Fibroblast of skin of left biceps (primary cell): ENCODE measurements at regions not wholly inside any gene's neighbourhood (a gene's known extent, or its start where the extent isn't known, plus 50 kb on each side); places are given as distances from the start of the nearest gene placed in this dataset.
"Not testable (repeated sequence)": the region's sequence is repeated elsewhere in the genome, so short reads cannot be mapped to it uniquely, and the experiment has no call there.

ENCODE experiments used
- DNase-seq, 2 experiments: peaks; one replicate each; pipeline ENCODE4 v3.0.0-alpha.2; 2013; ENCODE audit warnings: low read depth in 2 of 2

GRCh38 chr5:164966611-164967010 lies 1461.2 kb downstream of the MAT2B start:
- no peak for DNase-seq

- no peak for DNase-seq
Observed at GRCh38 chr5:164967354-164967753, 1461.9 kb downstream of the MAT2B start.

DNA sequence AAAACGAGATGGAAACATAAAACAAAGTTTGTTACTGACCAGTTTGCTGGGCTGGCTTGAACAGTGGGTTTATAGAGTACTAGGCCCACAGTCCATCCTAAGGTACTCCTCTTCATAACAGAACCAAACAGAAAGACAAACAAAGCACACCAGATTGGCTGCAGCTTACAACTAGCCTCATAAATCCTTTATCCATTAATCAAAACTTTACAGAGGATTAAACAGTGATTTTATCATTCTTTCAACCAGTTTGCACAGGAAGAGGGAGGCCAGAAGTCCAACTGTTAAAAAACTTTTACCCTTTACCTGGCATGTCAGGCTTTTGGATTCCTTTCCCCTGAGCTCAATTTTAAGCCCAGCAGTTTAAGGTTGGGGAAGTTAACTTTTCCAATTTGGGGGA lies 1467.6 kb downstream of the MAT2B start:
- DNase-seq: no peak

DNA sequence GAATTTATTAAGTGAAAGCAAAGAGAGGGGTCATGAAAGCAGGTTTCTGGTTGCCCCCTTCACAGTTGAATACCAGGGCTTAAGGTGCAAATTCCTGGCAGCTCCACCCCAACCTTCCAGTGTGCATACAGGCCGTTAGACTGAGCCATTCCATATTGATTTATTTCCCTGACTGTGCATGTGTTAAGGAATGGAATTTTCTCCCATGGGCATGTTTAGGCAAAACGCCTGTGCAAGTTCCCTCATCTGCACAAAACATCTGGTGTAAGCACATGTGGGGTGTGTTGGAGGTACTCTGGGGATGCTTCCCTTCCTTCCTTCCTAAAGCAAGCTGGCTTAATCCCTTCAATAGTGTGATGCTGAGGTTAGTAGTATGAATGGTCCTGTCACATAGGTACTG lies 1470.6 kb downstream of the MAT2B start:
- DNase-seq: no peak

- no peak for DNase-seq
Observed at GRCh38 chr5:164980480-164980879, 1475.1 kb downstream of the MAT2B start.

DNA sequence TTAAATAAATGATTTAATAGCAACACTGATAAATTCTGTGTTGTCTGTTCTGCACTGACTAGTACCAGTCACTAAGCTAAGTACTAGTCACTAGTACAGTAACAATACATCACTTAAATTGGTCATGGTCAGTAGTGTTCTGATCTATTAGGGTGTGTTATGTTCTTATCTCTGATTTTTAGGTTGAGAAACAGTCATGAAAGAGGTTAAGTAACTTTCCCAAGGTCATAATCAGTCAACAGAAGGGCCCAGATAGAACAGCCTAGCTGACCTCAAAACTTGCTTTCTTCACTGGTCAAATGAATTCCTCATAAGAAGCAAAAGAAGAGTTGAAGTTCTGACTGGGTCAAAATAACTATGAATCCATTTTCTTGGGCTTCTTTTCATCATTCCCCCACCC lies 1492.7 kb downstream of the MAT2B start:
- no peak for DNase-seq

DNA sequence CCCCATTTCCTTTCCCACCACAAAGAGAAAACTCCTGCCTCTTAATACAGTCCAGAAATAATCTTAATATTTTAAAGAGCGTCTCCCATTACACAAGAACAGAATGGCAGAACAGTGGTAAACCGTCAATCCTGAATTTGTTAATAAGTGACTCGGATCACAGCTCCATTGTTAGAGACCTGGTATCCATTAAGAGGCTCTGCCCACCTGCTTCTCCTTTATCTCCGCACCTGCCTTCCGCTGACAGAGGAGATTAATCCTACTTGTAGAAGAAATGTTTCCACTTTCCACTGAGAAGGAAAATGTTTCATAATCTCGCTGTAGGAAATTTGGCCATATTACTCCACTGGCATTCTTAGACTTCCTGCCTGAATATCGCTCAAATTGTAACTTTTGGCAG lies 1493.2 kb downstream of the MAT2B start:
- no peak for DNase-seq

DNA sequence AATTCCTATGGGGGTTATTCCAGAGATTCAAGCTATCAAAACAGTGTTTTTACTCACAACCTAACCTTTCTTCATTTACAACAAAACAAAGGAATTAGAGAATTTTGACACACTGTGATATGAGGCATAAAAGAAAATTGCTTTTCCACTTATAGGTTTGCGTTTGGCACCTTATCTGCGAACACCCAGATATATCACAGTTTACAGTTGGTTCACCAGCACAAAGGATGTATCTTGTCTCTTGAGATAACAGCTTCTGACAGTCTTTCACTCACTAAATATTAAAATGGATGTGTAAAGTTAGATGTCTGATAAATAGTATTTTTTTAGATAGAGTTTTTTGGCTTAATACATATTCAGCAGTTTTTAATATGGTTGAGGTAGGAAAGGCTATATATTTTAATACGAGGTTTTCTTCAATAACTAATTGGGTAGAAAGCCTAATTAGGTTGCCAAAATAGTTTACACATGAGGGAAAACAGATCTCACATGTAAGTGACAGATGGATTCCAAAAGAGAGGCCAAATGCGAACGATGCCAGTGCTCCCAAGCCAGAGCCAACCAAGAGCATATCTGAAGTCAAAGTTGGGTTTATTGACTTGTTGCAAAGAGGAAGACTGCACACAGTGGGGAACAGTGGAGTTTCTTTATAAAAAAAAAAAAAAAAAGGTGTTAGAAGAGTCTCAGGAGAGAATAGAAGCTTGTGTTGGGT lies 1495.2 kb downstream of the MAT2B start:
- no peak for DNase-seq

GRCh38 chr5:165003283-165003682 lies 1497.9 kb downstream of the MAT2B start:
- DNase-seq: no peak

GRCh38 chr5:165004175-165004574 lies 1498.8 kb downstream of the MAT2B start:
- DNase-seq: no peak

DNA sequence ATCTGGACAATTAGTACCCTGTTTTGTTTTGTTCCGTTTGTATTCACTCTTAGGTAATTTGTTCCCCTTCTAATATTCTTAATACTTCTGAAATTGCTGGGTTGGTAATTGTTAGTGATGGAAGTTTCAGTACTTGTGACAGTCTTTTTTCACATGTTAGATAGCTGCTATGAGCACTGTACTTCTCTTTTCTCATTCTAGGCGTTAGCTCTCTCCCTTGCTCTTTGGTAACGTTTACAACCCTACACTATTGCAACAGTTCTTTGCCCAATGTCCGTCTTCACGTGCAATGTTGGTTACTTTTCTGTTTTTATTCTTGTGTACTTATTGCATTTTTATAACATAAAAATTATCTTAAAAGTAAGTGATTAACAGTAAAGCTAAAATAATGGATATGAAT lies 1509.0 kb downstream of the MAT2B start:
- DNase-seq: no peak

DNA sequence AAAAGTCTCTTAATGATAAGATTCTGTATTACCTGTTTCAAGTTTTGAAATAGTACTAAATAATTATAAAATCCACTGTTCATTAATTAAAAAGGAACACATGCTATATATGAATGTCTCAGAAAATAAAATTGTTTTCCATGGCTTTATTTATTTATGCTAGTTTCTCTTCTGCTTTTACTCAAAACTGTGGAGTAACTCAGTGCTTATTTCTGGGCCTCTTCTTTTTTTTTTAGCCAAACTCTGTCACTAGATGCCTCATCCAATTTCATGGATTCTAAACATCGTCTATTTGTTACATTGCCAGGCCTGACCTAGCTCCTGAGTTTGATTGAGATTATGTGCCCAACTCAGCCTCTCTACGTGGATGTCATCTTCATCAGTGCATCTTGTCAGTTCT lies 1509.7 kb downstream of the MAT2B start:
- DNase-seq: no peak

- no peak for DNase-seq
Observed at GRCh38 chr5:165015547-165015946, 1510.1 kb downstream of the MAT2B start.

DNA sequence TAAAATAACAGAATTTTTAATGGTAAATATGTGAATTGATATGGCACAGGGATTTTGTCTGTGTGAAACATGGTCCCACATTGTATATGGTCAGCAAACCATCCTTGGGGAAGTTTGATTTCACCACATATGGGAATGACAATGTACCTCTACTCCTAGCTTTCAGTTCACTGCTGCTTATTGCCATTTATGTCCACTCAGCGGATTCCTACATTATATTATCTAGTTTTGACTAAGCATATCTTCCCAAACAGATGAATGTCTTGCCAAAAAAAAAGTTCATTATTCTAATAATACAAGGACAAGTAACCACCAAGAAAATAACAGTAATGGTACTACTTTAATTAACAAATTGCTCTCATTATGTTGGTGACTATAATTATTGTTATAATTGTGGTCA lies 1521.6 kb downstream of the MAT2B start:
- no peak for DNase-seq

DNA sequence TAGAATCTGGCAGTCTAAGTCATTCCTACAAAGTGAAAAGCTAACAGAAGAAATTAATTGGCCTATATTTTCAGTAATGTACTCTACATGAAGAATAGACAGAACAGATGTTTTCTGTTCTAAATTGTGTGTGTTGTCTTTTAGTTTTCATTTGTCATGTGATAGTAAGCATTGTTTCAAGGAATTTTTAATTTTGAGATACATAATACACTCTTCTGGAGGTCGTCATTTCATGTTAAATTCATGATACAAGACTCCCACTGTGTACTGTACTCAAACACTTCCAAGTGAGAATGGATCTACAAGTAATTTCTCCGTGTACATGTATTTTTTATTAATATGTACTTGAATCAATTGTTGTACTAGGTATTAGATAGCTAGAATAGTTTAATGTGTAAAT lies 1522.9 kb downstream of the MAT2B start:
- no peak for DNase-seq

DNA sequence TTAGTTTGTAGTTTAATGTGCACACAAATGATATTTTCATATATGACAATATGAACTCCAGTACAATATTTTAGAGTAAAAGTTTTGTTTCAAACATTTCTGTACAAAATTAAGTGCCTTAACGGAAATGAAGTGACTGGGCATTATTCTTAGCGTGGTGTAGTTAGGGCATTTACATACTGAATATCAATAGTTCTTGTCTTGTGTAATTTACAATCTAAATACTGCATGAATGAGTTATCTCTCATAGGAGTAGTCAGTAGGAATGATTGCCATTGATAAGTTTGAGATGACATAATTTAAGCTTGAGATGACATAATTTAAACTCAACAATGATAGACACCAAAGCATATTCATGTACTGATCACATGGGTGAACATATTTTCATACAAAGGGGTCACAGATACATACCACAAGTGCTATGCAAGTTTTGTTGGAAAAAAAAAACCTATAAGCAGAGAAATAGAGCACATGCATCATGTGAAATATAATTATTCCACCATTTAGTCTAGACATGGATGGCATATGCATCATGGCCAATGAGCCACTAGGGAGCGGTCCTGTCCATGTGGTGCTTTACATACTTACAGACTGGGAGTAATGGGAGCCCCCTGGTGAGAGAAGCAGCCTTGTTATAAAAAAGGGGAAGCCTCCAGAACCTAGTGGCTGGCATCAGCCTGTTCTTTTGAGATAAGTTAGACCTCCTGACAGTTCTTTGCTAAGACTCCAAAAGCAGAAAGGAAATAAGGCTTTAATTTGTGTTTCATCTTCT lies 1523.9 kb downstream of the MAT2B start:
- DNase-seq: no peak

DNA sequence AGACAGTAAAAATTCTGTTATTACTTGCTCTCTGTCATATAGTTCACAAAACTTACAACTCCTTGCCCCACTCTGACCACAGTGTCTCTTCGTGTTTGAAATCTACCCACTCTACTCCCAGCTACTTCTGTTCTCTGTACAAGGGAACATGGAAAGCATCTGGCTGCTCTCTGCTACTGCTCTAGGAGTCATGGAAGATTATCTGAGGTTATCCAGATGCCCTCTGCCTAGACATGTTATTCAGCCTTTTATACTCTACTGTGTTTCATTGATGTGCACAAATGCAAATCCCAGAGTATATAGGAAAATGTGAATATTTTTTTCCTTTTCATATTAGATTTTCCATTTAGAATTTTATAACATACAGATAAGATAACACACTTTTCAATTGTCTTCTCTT lies 1525.6 kb downstream of the MAT2B start:
- no peak for DNase-seq

DNA sequence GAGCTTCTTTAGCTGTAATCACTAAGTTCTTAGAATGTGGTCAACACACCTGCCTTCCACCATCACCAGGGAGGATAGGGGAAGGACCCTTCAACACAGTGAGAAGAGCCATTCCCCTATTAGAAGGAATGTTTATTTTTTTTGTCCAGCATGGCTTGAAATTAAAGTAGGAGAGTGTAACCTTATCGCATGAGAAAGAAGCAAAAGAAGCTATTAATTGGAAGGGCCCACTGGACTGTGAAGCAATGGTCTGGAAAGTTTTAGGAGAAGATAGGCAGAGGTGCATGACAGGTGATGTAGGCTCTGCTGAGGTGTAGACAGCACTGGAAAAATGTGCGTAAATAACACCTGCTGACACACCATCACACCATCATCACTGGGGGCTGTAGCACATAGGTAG lies 1526.0 kb downstream of the MAT2B start:
- no peak for DNase-seq

GRCh38 chr5:165035520-165035919 lies 1530.1 kb downstream of the MAT2B start:
- DNase-seq: no peak

DNA sequence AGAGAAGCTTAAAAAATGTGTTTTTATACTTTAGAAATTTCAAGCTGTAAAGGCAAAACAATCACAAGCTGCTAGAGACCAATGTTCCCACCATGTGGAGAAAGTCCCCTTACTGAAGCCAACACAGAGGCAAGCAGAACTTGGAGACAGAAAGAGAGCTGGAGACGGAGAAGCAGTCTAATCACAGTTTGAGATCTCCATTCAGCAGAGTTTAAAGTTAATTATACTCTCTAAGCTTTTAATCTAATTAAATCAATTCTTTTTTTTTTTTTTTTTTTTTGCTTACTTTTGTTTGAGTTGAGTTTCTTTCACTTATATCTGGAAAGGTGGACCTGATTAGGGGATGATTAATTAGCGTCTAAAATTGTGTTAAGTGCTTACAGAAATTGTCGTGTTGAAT lies 1534.3 kb downstream of the MAT2B start:
- no peak for DNase-seq

DNA sequence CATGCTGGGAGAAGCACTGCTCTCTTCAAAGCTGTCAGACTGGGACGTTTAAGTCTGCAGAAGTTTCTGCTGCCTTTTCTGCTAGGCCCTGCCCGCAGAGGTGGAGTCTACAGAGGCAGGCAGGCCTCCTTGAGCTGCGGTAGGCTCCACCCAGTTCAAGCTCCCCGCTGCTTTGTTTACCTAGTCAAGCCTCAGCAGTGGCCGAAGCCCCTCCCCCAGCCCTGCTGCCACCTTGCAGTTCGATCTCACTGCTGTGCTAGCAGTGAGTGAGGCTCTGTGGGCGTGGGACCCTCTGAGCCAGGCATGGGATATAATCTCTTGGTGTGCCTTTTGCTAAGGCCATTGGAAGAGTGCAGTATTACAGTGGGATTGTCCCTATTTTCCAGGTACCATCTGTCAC lies 1540.5 kb downstream of the MAT2B start:
- not testable (repeated sequence) for DNase-seq

DNA sequence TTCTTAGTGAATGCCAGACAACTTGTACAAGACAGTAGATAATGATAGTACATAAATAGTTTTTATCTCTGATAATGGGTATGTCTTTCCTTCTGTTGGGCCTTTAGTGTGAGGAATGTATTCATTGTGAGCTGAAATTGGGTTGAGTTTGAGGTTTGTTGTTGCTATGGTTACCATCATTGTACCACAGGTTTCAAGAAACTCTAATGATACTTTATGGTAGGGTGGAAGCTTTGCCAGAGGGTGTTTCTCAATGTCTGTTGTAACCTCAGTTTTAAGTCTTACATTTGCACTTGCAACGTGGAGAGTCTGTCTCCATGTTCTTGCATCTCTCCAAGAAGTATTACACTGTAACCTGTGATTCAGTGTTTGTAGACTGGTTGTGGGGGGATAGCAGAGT lies 1550.1 kb downstream of the MAT2B start:
- DNase-seq: no peak

DNA sequence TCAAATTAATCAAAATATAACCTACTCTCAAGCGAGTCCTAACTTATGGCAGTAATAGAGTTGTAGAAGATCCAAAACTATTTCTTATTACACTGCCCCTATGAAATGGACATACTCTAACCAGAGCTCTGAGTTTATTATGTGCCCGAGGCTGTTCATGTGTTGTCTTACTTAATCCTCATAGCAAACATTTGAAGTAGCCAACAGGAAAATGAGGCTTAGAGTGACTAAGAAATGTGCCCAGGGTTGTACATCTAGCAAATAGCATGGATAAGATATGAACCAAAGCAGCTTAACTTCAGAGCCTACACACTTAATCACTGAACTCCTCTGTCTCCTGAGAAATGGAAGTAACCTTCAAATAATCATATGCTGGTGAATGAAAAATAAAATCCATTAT lies 1551.7 kb downstream of the MAT2B start:
- no peak for DNase-seq
